GM18858 (cell line): ENCODE measurements at regions not wholly inside any gene's neighbourhood (a gene's known extent, or its start where the extent isn't known, plus 50 kb on each side); places are given as distances from the start of the nearest gene placed in this dataset.

Experiments
- ATAC-seq: cut with Tn5 transposase; IDR thresholded peaks from one replicate; pipeline ENCODE4 v1.9.1; 2021; ENCODE audit not compliant: unreplicated experiment

DNA sequence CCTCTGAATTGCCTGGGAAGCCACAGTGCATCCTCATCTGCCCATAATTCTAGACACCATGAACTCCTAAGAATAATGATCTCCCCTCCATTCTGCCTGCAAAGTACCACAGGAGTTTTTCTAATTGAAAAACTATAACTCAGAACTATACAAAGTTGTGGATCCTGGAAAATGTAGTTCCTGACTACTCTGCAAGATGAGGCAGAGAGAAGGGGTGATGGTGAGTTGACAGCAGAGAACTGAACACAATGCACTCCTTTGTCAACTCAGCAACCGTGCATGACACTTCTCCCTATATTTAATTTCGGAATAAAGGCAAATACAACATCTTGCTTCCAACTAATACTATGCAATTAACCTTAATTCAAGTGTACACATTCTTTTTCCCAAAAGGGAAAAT, 471.1 kb upstream of the FAM98A start:
- no peak for ATAC-seq

DNA sequence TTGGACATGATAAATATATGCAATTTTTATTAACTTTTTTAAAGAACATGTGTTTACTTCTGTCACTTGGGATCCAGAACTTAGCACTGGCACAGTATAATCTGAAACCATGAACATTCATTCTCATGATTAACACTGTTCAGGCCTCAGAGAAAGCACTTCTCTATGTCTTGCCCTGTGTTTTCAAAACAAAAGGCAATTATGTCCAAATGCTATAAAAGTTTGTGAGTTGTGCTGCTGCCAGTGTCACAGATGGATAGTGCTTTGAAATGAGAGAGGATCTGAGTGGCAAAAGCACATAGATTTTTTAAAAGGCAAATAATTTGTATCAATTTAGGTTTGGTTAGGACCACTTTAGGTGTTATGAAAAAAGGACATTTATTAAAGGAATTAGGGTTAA, 470.5 kb upstream of the FAM98A start:
- ATAC-seq = no peak

DNA sequence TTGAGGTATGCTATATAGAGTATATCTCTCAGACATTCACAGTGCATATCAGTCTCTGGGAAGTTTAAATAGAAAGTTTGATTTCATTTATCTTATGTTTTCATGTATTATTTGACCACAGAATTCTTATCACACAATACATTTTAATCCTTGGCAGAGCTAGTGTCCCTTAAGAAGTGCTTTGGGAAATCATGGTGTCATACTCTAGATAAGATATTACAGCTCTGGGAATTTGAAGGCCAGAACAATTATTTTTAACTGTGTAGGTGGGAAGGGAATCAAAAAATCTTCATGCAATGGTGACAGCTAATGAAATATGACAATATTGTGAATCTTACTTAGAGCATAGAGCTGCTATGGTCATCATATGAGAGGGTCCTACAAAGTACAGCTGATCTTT, 451.3 kb upstream of the FAM98A start:
- no peak for ATAC-seq

DNA sequence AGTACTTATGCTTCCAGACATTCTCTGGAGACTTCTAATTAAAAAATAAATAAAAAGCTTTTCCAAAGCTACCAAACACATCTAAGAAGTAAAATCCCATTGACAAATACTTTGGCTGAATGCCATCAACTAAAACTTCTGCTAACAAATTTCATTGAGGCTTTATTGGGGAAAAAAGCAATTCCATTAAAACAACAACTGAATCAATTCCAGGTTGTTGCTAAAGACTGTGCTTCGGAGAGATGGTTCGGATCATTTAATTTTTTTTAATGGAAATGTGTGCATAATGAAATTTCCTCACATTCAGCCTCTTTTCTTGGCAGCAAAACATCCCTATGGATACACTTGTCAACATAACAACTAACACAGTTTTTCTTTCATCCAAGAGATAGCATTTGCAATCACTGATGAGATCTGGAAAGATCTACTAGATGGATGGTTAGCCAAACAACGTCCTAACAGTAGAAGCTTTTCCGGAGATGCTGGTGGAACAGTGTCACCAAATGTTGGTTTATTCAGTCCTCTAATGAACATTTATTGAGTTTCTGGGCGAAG, 446.1 kb upstream of the FAM98A start:
- ATAC-seq = no peak

DNA sequence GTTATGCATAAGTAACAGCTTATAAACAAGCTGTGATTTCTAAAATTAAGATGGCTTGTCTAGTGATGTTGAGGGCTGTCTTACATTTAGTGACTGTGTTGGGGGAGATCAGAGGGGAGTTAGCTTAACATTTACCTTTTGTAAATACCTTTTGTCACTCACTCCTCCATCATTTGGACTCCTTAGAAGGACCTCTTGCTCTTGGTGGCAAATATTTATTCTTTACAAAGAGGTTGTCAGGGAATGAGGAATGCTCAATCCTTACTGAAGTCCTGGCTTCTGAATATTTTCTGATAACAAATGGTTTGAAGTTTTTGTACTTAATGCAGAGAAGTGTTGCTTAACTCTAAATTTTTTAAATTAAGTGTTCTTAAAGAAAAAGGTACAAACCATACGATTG, 438.8 kb upstream of the FAM98A start:
- no peak for ATAC-seq

DNA sequence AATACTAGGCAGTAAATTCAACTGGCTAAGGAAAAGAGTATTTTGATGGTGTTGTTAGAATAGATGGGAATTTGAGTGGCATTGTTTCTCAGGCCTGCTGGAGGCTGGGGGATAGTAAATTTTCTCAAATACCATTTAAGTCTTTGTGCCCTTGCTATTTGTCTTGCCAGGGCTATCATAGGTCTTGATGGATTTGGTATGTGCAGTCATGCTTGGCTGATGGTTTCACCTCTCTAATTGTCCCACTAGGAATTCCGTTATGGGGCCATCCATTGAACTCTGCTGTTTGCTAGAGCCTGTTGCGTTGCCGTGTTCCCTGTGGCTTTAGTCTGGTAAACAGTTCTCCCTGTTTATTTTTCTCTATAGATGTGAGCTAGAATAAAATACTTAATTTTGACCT, 438.1 kb upstream of the FAM98A start:
- ATAC-seq = no peak

DNA sequence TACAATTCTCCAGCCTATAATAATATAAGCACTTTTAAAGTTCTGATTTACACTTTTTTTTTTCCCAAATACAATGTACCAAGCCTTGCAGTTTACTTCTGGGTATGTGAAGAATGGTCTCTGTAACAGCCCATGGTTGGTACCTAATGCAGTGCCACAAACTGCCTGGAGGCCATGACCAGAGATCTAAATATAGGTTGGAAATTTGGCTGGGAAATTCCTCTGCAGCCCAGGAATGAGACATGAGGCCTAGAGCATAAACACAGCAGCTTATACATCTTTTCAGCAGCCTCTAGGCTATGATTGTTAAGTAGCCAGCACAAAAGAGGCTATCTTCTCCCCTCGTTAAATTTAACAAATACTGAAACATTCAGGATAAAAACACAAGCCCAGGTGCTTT, 432.0 kb upstream of the FAM98A start:
- ATAC-seq = no peak

DNA sequence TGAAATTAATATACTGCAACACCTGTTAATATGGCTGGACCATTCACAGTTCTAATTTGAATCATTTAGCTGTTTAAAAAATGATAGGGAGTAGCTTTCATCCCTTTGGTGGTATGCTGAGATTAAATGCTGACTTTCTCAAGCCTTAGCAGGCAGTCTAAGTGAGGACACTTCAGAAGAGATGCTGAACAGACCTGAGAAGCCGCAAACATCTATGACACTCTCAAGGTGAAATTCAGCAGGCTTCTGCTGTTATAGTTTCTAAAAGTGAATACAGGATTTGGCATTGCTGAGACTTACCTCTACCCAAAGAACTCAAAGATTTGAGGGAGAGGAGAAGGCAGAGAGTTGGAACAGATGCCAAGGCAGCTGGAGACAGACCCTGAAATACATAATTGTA, 431.2 kb upstream of the FAM98A start:
- no peak for ATAC-seq

DNA sequence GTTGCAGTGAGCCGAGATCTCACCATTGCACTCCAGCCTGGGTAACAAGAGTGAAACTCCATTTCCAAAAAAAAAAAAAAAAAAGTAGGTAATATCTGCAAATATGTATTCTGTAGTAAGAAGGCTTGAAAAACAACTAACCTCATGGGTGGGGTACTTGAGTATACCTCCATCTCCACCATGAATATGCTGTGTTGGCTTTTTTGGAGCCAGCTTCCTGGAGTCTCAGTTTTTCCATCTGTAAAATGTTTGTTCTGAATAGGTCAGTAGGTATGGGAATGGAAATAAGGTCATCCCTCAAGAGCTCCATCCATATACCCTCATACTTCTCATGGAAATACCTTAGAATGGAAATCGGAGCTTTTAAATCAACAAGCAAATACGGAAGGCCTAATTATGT, 430.0 kb upstream of the FAM98A start:
- no peak for ATAC-seq

DNA sequence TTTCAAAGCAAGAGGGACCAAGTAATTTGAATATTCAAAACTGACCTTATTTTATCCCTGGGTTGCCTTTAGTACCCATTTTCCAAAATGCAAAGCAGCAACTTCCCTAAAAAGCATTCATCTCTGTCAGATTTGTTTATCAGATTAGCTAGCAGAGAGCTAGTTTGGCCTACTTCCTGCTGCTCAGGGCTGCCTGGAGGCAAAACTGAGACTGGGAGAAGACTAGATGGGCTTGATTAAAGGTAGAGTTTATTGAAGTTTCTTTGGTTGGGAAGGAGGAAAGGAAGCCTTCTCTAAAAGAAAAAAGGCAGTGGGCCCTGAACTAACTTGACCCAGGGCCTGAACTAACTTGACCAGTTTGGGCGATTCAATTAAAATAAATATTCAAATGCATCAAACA, 426.1 kb upstream of the FAM98A start:
- no peak for ATAC-seq

DNA sequence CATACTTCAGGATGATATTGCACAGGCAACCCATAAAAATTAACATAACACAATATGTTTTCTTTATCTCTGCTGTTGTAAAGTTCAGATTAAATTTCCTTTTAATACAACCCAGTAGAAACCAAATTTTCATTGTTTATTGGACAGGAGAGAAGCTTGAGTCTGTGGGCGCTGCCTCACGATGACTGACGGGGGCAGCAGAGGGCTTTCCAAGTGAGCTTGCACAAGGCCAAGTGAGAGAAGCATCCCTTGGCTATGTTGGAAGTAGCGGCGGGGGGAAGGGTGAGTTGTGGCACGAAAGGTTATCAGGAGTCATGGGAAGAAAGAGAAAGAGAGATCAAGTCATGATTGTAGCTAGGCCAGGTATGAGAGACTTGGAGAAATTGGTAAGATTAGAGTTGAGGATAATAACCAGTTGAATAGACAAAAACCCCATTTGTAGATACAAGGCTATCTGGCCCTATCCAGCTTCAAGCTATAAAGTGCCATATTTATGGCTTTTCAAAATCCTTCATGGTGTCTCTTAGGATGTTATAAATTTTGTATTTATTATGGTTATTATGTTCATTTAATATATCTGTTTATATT, 413.7 kb upstream of the FAM98A start:
- peak; percentile 47 for ATAC-seq

DNA sequence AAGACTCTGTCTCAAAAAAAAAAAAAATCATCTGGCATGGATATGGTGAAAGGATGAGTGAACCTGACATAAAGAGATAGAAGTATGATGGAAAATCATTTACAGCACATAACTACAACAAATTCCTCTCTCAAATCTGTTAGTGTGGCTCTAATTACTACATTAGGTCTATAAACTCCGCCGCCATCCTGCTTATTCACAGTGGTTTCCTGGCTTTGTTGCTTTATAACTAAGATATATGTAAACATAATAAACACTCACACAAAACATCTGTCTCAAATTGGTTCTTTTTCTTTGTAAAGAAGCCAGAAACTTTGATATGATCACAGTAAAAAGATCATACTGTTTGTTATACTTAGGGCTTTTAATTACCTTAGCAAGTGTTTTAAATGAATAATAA, 412.6 kb upstream of the FAM98A start:
- no peak for ATAC-seq

DNA sequence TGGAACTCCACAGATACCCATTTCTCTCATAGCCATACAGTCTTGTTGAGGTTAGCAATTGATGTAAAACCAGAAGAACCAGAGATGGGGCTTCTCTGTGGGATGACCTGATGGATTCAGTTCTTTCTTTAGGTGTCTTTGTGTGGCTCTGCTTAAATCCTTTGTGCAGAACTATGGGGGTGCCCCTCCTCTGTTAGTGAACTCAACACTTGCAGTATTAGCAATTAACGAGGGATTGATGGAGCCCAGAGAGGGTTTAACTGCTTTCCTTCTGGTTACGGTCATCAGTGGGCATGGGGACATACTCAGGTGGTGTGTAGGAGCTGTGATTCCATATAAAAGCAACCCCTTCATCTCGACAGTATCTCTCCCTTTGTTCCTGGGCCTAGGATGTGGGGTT, 406.8 kb upstream of the FAM98A start:
- no peak for ATAC-seq

DNA sequence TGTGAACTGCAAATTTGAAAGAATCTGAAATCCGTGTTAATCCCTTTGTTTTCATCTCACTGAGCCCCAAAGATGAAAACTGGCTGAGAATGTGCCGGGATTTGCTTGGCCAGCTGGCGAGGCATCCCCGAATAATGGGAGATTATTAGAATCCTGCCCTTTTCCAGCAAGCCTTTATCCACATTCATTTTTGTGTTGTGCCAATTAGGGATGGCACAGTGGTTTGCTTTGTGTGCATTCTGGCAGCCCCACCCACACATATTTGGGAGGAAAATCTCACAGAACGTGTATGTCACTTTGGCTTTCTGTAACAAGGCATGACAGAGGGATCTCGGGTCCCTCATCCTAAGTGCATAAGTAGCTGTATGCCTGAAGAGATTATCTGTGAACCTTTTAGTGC, 405.8 kb upstream of the FAM98A start:
- ATAC-seq = no peak

DNA sequence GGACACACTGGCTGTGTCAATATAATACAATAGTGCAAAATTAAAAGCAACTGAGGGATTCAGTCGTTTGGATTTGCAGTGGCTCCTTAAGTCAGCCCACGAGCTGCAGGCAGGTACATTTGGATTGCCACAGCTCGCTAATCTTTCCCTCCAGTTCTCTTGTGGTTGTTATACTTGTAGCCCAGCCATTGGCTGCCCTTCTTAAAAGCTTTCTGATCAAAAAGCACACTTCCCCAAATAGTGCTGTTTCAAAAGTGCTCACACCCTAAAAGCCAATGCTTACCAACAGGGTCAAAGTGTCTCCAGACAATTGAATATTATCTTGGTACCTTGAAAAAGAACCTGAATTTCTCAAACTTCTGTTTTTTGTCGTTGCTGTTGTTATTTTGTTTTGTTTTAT, 404.7 kb upstream of the FAM98A start:
- no peak for ATAC-seq

DNA sequence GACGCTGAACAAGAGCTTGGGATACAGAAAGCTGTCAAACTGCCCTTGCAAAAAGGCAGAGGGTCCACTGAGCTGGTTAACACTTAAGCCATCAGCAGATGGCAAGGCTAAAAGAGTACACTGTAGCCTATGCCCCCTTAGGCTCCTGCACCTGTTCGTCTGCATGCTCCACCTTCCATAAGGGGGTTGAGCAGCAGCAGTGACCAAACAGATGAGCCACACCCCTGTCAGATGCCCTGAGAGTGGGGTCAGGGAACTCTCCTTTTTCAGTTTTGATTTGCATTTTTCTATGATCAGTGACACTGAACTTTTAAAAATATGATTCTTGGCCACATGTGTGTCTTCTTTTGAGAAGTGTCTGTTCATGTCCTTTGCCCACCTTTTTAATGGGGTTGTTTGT, 402.5 kb upstream of the FAM98A start:
- ATAC-seq = no peak

DNA sequence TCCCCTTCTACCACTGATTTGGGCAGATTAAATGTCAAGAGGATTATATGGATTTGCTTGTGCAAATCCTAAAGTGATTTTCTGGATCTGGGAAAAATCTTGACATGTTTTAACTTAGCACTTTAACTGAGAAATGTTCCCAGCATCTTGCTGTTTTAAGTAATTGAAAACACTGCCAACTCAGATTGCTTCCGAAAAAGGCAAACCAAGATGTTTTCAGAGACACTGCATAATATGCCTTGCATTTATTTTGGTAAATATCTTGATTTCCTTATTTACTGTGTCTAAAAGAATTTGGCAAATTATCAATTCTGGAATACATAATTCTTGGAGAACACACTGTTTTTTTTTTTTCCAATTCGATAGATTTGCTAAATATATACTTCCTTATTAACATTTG, 385.0 kb upstream of the FAM98A start:
- ATAC-seq = no peak

DNA sequence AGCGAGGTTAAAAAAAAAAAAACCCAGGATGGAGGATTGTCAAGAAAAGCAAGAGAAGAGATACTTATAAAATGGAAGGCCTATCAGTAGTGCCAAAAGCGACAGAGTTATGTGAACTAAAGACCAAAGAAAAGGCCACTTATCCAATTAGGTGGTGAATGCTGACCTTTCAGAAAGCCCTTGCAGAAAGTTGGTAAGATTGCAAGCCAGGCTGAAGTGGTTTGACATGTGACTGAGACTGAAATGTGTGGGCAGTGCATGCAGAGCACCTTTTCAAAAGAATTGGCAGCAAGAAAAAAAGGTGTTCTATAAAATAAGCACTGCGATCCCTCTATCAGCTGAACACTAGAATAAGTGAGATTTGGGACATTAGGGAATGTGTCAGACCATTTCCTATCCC, 379.4 kb upstream of the FAM98A start:
- no peak for ATAC-seq

DNA sequence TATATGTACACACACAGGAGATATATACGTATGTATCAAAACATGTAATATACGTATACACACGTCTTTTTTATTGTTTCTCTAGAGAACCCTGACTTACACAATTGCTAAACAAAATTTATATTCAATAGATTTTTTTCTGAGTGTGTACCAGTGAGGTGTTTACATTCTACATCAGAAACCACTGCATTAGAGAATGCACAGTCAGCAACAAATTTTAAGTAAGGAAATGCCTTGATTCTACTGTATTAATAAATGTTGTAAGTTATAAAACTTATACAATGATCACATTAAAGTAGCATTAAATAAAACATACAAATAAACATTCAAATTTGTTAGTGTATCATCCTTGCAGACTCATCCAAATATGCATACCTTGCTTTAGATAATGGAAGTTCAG, 376.4 kb upstream of the FAM98A start:
- ATAC-seq = no peak

DNA sequence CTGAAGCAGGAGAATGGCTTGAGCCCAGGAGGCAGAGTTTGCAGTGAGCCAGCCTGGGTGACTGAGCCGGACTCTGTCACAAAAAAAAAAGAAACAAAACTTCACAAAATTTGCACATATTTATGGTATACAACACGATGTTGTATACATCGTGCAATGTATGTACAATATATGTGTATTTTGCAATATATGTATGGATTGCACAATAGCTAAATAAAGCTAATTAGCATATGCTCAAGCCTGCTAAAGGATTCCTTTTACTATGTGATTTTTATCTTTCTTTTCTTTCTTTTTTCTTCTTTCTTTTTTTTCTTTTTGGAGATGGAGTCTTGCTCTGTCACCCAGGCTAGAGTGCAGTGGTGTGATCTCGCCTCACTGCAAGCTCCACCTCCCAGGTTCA, 368.0 kb upstream of the FAM98A start:
- ATAC-seq = no peak

DNA sequence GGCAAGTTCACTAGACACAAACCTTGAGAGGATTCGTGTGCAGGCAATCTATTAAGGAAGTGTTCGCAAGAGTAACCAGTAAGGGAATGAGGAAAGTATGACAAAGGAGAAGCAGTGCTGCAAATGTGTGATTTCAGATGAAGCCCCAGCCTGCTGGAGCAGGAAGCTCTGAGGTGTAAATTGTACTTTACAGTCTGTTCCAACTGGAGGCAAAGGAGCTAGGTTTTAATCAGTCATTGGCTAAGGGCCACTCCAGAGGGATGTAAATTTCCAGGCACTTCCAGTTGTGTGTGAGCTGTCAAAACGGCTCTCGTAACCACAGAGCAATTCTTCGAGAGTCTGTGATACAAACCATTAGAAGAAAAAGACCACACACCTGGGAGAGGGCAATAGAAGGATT, 359.5 kb upstream of the FAM98A start:
- no peak for ATAC-seq

DNA sequence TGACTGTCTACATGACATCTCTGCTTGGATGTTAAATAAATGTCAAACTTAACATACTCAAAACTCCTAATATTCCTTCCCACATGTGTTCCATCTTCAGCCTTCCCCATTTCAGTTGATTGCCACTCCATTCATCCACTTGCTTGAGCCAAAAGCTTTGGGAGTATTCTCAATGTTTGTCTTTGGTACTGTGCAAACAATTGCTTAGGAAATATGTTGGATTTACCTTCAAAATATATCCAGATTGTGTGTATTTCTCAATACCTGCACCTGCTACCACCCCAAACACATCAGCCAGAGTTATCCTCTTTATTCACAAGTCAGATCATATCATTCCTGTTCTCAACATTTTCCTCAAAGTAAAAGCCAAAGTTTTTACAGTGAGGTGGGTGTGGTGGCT, 350.3 kb upstream of the FAM98A start:
- no peak for ATAC-seq

DNA sequence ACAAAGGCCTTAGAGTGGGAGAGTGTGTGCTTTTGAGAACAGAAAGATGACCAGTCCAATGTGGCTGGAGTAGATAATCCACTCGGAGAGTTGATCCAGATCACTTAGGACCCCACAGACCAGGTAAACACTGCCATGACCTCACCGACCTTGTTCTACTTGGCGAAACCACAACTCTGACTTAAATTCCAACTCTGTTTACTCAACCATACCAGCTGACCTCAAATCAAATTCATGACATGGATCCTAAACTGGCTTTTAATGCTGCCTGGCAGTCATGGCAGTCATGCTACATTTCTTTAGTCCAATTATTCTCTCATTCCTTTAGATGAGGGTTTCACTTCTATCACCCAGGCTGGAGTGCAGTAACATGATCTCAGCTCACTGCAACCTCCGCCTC, 347.1 kb upstream of the FAM98A start:
- ATAC-seq = no peak

DNA sequence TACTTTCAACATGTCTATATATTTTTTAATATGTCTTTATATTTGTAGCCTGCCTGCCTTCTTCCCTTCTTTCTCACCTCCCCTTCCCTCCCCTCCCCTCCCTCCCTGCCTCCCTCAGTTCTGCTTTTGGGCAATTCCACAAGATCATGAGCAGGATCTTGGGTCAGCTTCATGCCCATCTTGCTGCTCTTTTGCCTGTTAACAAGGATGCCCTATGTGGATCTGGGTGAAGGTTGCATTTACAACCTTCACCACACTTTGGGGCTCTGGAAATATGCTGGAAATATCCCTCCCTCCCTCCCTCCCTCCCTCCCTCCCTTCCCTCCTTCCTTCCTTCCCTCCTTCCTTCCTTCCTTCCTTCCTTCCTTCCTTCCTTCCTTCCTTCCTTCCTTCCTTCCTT, 334.1 kb upstream of the FAM98A start:
- no peak for ATAC-seq
